SK-N-SH treated with all-trans-retinoic acid at 6 μM for 48 hours (cell line): ENCODE measurements at regions not wholly inside any gene's neighbourhood (a gene's known extent, or its start where the extent isn't known, plus 50 kb on each side); places are given as distances from the start of the nearest gene placed in this dataset.

Source experiments
- ATAC-seq: fragments of 200-7000 bp; cut with Tn5 transposase; 3 replicates; pipeline ENCODE4 v1.9.1; 2020; ENCODE audit warnings: mild to moderate bottlenecking, moderate library complexity
- BACH2 ChIP-seq: fragments of 250-450 bp; sonication (Bioruptor Pico); IDR thresholded peaks from 2 replicates; pipeline ENCODE4 v1.9.0; 2021; ENCODE audit warnings: mild to moderate bottlenecking, borderline replicate concordance
- CREB5 ChIP-seq: fragments of 250-450 bp; sonication (Bioruptor Pico); IDR thresholded peaks from 2 replicates; pipeline ENCODE4 v1.5.1; 2020; ENCODE audit warnings: low read depth, mild to moderate bottlenecking, moderate library complexity
- CSDC2 ChIP-seq: fragments of 250-450 bp; sonication (Bioruptor Pico); IDR thresholded peaks from 2 replicates; pipeline ENCODE4 v1.5.0; 2020; ENCODE audit warnings: mild to moderate bottlenecking, moderate library complexity
- GLIS3 ChIP-seq: fragments of 250-450 bp; sonication (Bioruptor Pico); IDR thresholded peaks from 2 replicates; pipeline ENCODE4 v1.5.0; 2020; ENCODE audit warnings: mild to moderate bottlenecking, moderate library complexity
- ISL1 ChIP-seq: fragments of 250-450 bp; sonication (Bioruptor Pico); IDR thresholded peaks from 2 replicates; pipeline ENCODE4 v2.1.2; 2022; ENCODE audit warnings: mild to moderate bottlenecking, moderate library complexity
- PATZ1 ChIP-seq: fragments of 250-450 bp; sonication (Bioruptor Pico); IDR thresholded peaks from 2 replicates; pipeline ENCODE4 v1.8.0; 2020; ENCODE audit warnings: mild to moderate bottlenecking, moderate library complexity, borderline replicate concordance
- SNAI2 ChIP-seq: fragments of 250-450 bp; sonication (Bioruptor Pico); IDR thresholded peaks from 2 replicates; pipeline ENCODE4 v1.5.0; 2020; ENCODE audit warnings: mild to moderate bottlenecking, moderate library complexity
- TOX ChIP-seq: fragments of 250-450 bp; sonication (Bioruptor Pico); IDR thresholded peaks from 2 replicates; pipeline ENCODE4 v1.8.0; 2021; ENCODE audit warnings: mild to moderate bottlenecking, moderate library complexity, borderline replicate concordance
- TSHZ2 ChIP-seq: fragments of 250-450 bp; sonication (Bioruptor Pico); IDR thresholded peaks from 2 replicates; pipeline ENCODE4 v1.5.0; 2020; ENCODE audit warnings: mild to moderate bottlenecking, moderate library complexity
- ZFP3 ChIP-seq: fragments of 250-450 bp; sonication (Bioruptor Pico); IDR thresholded peaks from 2 replicates; pipeline ENCODE4 v1.5.0; 2020; ENCODE audit warnings: mild to moderate bottlenecking, moderate library complexity
- ZFP30 ChIP-seq: fragments of 450-650 bp; formaldehyde crosslinking; IDR thresholded peaks from 2 replicates; pipeline ENCODE4 v1.5.0; 2022; ENCODE audit warnings: mild to moderate bottlenecking, moderate library complexity
- ZNF565 ChIP-seq: fragments of 450-650 bp; formaldehyde crosslinking; conservative IDR thresholded peaks from 2 replicates; pipeline ENCODE4 v1.5.0; 2020; ENCODE audit warnings: low read depth, mild to moderate bottlenecking, moderate library complexity
- ZNF8 ChIP-seq: fragments of 450-650 bp; formaldehyde crosslinking; IDR thresholded peaks from 2 replicates; pipeline ENCODE4 v1.5.0; 2020; ENCODE audit warnings: mild to moderate bottlenecking, moderate library complexity
- TF ChIP-seq, protein P1 (sequence below): fragments of 250-450 bp; sonication (Bioruptor Pico); IDR thresholded peaks from 2 replicates; pipeline ENCODE4 v1.8.0; 2021; ENCODE audit warnings: low read depth, mild to moderate bottlenecking, moderate library complexity, borderline replicate concordance

- no peak for TF ChIP-seq PATZ1 (CRISPR knock-in tag)
- no peak for TF ChIP-seq ZNF565 (CRISPR knock-in tag)
- no peak for TF ChIP-seq TOX (CRISPR knock-in tag)
- no peak for TF ChIP-seq ZFP3 (CRISPR knock-in tag)
- no peak for TF ChIP-seq CREB5 (CRISPR knock-in tag)
These were observed 883.5 kb downstream of the SORCS1 start (continued) for GRCh38 chr10:106280896-106281460.

DNA sequence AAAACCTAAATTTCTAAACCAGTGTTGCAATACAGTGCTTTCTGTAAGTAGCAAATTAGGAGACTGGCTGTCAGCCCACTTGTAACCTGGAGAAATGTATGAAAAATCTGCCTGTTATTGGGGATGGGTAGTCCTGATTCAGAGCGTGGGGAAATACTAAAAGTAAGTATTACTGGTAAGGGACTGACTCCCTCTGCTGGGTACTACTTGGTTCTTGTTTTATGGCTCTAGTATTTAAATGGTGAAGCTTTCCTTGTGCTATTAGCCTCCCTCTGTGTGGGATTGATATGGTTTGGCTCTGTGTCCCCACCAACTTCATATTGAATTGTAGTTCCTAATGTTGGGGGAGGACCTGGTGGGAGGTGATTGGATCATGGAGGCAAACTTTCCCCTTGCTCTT, 886.1 kb downstream of the SORCS1 start:
- TF ChIP-seq BACH2 (CRISPR knock-in tag) (no peak), TSHZ2 (CRISPR knock-in tag) (no peak), GLIS3 (CRISPR knock-in tag) (no peak), SNAI2 (CRISPR knock-in tag) (no peak), ZNF8 (no peak), PATZ1 (CRISPR knock-in tag) (no peak), ZNF565 (CRISPR knock-in tag) (no peak), ZFP30 (no peak), CSDC2 (CRISPR knock-in tag) (no peak)
- TF ChIP-seq, protein P1, sequence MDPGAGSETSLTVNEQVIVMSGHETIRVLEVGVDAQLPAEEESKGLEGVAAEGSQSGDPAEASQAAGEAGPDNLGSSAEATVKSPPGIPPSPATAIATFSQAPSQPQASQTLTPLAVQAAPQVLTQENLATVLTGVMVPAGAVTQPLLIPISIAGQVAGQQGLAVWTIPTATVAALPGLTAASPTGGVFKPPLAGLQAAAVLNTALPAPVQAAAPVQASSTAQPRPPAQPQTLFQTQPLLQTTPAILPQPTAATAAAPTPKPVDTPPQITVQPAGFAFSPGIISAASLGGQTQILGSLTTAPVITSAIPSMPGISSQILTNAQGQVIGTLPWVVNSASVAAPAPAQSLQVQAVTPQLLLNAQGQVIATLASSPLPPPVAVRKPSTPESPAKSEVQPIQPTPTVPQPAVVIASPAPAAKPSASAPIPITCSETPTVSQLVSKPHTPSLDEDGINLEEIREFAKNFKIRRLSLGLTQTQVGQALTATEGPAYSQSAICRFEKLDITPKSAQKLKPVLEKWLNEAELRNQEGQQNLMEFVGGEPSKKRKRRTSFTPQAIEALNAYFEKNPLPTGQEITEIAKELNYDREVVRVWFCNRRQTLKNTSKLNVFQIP (CRISPR knock-in tag), result no peak
- no peak for ATAC-seq

GRCh38 chr10:106271237-106271636, 893.3 kb downstream of the SORCS1 start:
- ATAC-seq, result no peak

More at GRCh38 chr10:106271237-106271636, 893.3 kb downstream of the SORCS1 start:
- no peak for TF ChIP-seq PATZ1 (CRISPR knock-in tag)
- no peak for TF ChIP-seq TOX (CRISPR knock-in tag)
- TF ChIP-seq ISL1, result no peak
